HG02759 (cell line): ENCODE measurements at regions not wholly inside any gene's neighbourhood (a gene's known extent, or its start where the extent isn't known, plus 50 kb on each side); places are given as distances from the start of the nearest gene placed in this dataset.

Experiments used
- ATAC-seq: cut with Tn5 transposase; IDR thresholded peaks from one replicate; pipeline ENCODE4 v1.9.1; 2021; ENCODE audit warnings: mild to moderate bottlenecking, moderate library complexity; ENCODE audit not compliant: unreplicated experiment

GRCh38 chr4:188804861-188805260, 665.6 kb downstream of the TRIML1 start:
- no peak for ATAC-seq

- no peak for ATAC-seq
Measured at GRCh38 chr4:188811121-188811520, 671.9 kb downstream of the TRIML1 start.

GRCh38 chr4:188812644-188813043, 673.4 kb downstream of the TRIML1 start:
- no peak for ATAC-seq

GRCh38 chr4:188818300-188818699, 679.1 kb downstream of the TRIML1 start:
- no peak for ATAC-seq

DNA sequence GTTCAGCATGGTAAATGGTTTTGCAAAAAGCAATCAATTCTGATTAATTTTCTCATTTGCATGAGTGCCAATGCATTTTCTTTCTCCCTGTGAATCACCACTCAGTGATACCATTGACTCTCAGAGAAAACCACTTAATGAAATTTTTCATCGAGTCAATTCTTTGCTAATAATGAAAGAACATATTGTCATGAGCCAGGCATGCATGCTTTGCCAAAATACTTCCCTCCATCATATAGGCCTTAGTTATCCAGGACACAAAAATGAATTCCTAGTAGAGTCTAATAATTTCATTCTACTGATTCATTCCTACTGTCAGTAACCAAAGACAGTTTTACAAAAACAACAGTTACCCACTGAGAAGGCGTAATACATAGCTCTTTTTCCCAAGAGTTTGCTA, 680.0 kb downstream of the TRIML1 start:
- no peak for ATAC-seq

- ATAC-seq = no peak
Measured at GRCh38 chr4:188821500-188821899, 682.3 kb downstream of the TRIML1 start.

DNA sequence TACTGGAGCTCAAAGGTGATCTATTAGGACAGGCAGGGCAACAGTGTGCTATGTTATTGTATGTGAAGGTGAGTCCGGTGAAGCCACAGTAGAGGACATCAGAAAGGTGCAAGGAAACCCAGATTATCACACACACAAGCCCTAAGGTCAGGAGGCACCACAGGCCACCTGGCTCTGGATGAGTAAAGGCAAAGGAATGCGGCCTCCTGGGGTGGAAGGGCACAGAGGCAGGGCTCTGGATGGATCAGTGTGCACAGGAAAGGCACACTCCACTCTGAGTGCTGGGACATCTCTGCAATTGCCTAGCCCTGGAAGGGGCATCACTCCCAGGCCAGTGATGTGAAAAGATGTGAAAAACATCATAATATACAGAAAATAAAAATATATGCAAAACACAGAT, 683.5 kb downstream of the TRIML1 start:
- no peak for ATAC-seq

DNA sequence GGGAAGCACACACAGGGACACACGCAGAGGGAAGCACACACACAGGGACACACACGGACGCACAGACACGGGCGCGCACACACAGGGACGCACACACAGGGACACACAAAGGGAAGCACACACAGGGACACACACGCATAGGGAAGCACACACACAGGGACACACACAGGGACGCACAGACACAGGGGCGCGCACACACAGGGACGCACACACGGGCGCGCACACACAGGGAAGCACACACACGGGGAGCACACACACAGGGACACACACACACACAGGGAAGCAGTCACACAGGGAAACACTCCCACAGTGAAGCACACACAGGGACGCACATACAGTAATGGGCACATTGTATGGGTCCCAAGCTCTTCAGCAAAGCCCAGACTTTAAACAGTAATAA, 685.3 kb downstream of the TRIML1 start:
- no peak for ATAC-seq

- ATAC-seq = no peak
Measured at GRCh38 chr4:188826393-188826792, 687.2 kb downstream of the TRIML1 start.

- no peak for ATAC-seq
Measured at GRCh38 chr4:188839704-188840103, 700.5 kb downstream of the TRIML1 start.

DNA sequence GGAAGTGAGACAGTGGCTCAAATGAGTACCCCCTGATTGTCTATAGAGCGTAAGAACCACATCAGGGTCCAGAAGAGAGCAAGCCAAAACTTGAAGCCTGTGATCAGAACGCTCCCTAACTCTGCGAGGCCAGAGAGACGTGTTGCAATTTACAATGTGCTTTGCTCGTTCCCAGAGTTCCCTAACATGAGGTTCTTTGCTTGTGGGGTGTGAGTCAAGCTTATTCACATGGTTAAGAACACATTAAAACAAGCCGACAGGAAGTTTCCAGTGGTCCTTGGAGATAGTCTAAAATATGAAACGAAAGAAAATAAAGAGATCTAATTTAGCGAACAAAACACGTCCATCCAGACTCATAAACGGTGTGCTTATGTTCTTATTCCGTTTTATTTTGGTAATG, 702.3 kb downstream of the TRIML1 start:
- ATAC-seq = no peak

- no peak for ATAC-seq
Measured at GRCh38 chr4:188854436-188854835, 715.2 kb downstream of the TRIML1 start.

DNA sequence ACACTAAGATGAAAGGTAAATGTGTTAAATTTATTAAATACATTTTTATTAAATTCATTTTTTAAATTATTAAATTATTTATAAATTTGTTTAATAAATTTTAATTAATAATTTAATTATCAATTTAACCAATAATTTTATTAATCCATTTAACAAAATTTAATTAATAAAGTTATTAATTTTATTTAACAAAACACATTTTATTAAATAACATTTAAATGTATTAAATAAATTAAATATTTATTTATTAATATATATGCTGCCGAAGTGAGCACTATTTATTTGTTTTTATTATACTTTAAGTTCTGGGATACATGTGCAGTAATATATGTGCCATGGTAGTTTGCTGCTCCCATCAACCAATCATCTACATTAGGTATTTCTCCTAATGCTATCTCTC, 719.5 kb downstream of the TRIML1 start:
- no peak for ATAC-seq

- no peak for ATAC-seq
Measured at GRCh38 chr4:188864741-188865140, 725.5 kb downstream of the TRIML1 start.

DNA sequence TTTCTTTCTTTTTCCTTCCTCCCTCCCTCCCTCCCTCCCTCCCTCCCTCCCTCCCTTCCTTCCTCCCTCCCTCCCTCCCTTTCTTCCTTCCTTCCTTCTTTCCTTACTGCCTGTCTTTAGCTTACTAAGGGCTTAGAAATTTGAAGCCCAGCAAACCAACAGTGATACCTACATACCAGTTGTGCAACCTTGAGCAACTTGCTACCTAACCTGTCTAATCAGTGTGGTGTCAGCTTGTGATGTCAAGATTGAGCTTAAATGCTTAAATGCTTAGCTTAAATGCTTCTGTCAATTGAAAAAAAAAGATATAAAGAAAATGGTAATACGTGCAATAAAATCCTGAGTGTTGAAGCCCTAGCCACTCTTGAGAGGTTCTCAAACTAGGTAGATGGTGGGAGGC, 728.6 kb downstream of the TRIML1 start:
- no peak for ATAC-seq

DNA sequence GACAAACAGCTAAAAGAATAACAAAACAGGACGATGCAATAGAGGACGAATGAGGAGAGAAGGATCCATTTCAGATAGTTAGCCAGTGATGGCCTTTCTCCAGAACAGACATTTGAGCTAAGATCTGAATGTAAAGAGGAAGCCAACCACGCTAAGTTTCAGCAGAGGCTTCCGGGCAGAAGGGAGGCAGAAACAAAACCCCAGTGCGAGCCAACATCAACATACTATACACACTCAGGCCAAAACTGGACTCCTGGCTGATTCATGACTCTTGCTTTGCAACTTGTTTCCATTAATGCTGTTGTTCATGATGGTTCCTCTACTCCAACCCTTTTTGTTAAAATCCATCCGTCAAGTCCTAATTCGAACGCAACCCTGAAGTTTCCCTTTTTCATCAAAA, 730.3 kb downstream of the TRIML1 start:
- ATAC-seq = no peak

GRCh38 chr4:188872809-188873208, 733.6 kb downstream of the TRIML1 start:
- ATAC-seq = no peak

DNA sequence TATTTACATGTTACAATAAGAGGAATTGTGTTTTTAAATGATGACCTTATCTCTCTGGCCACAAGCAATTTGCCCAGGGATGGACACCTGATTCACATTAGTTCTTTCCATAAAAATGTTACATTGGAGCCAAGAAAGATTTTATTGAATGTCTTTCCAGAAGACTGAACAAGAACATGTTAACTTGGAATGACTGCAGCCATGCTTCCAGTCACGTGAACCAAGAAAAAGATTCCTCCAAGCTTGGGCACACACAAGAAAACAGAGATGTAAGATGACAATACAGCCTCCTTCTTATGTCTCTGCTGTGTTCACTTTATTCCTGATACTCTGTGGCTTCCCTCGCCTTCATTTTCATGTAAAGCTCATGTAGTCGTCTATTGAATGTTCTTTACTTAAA, 737.6 kb downstream of the TRIML1 start:
- no peak for ATAC-seq

GRCh38 chr4:188879598-188879997, 740.4 kb downstream of the TRIML1 start:
- no peak for ATAC-seq

- ATAC-seq = no peak
Measured at GRCh38 chr4:188887905-188888304, 748.7 kb downstream of the TRIML1 start.

DNA sequence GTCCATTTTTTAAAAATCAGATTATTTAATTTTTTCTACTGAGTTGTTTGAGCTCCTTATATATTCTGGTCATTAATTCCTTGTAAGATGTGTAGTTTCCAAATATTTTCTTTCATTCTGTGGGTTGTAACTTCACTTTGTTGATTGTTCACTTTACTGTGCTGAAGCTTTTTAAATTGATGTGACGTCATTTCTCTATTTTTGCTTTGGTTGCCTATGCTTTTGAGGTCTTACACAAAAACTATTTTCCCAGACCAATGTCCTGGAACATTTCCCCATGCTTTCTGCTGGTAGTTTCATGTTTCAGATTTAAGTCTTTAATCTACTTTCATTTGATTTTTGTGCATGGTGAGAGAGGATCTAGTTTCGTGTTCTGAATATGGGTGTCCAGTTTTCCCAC, 753.6 kb downstream of the TRIML1 start:
- ATAC-seq = no peak

DNA sequence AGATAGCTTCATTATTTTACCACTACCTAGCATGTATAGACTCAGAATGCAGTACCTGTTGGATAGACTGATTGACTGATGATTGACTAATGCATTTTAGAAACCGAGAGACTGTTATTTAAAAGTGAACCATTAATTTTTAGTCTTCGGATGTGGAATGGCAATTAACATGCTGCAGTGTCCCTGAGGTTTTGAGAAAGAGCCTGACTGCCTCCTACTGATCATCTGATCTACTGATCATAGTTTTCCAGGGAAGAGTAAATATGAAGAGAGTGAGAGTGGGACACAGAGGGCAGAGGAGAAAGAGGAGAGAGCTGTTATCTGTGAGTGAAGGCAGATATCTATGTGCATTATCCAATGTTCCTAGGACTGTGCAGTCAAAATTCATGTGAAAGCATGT, 764.7 kb downstream of the TRIML1 start:
- ATAC-seq = no peak

GRCh38 chr4:188904617-188905016, 765.4 kb downstream of the TRIML1 start:
- ATAC-seq = no peak

DNA sequence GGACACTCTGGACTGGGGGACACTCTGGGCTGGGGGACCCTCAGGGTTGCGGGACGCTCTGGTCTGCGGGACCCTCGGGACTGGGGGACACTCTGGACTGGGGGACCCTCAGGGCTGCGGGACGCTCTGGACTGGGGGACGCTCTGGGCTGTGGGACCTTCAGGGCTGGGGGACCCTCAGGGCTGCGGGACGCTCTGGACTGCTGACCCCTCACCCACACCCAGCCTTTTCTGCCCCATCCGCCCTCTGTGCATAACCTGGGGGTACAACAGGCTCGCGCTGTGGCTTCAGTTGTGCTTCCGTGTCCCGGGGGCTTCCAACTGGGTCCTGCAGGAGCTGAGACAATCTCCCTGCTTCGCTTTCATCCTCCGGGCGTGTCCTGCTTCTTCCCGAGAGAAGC, 766.0 kb downstream of the TRIML1 start:
- ATAC-seq = no peak
